ENCODE measurements at regions not wholly inside any gene's neighbourhood (a gene's known extent, or its start where the extent isn't known, plus 50 kb on each side); places are given as distances from the start of the nearest gene placed in this dataset.

DNA sequence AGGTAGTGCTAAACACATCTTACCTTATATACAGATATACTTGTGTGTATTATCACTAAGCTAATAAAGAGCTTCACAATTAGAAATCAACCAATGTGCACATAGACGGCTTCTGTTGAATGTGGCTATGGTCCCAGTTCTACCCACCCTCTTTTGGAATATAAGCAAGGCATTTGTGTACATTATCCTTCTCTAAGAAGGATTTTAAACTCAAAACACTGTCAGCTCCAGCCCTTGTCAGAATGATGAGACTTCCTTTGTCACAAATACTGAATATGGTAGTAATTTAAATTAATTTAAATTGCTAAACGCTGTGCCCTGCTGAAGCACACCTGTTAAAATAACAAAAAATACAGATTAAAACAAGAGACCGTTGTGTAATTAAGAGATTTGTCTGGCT is 107.9 kb upstream of the GRAMD2B start:
- Histone ChIP-seq H3K4me2 (no peak overlapping the region), H3K4me1 (no peaks in the 10 kb centered on the region), H3K27ac (no peak overlapping the region), H3K9me3 (no peaks in the 10 kb centered on the region), H3K4me3 (no peak overlapping the region)
- DNase-seq (ENCODE audit: low read depth in 1 of 2, low spot score in 1 of 2) (no peak), ATAC-seq (no peak), FAIRE-seq (no peak)
- POLR2A ChIA-PET: no interaction called here
- TF ChIP-seq JUN (IDR thresholded peaks at IDR 0.05): no peak
- no peak for TF ChIP-seq RFX5 (IDR thresholded peaks at IDR 0.05)
- TF ChIP-seq RCOR1 (IDR thresholded peaks at IDR 0.05; ENCODE audit: low read depth, low read length): no peak
- TF ChIP-seq POLR2A (IDR thresholded peaks at IDR 0.05; ENCODE audit: low read length): no peak
- TF ChIP-seq CEBPB (IDR thresholded peaks at IDR 0.05): no peak
- no peak for TF ChIP-seq CBX8 (IDR thresholded peaks at IDR 0.05)
- TF ChIP-seq, protein P1, sequence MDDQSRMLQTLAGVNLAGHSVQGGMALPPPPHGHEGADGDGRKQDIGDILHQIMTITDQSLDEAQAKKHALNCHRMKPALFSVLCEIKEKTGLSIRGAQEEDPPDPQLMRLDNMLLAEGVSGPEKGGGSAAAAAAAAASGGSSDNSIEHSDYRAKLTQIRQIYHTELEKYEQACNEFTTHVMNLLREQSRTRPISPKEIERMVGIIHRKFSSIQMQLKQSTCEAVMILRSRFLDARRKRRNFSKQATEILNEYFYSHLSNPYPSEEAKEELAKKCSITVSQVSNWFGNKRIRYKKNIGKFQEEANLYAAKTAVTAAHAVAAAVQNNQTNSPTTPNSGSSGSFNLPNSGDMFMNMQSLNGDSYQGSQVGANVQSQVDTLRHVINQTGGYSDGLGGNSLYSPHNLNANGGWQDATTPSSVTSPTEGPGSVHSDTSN (IDR thresholded peaks at IDR 0.05): no peak
- TF ChIP-seq BHLHE40 (IDR thresholded peaks at IDR 0.05; ENCODE audit: low read depth, low read length): no peak
- TF ChIP-seq, protein P2, sequence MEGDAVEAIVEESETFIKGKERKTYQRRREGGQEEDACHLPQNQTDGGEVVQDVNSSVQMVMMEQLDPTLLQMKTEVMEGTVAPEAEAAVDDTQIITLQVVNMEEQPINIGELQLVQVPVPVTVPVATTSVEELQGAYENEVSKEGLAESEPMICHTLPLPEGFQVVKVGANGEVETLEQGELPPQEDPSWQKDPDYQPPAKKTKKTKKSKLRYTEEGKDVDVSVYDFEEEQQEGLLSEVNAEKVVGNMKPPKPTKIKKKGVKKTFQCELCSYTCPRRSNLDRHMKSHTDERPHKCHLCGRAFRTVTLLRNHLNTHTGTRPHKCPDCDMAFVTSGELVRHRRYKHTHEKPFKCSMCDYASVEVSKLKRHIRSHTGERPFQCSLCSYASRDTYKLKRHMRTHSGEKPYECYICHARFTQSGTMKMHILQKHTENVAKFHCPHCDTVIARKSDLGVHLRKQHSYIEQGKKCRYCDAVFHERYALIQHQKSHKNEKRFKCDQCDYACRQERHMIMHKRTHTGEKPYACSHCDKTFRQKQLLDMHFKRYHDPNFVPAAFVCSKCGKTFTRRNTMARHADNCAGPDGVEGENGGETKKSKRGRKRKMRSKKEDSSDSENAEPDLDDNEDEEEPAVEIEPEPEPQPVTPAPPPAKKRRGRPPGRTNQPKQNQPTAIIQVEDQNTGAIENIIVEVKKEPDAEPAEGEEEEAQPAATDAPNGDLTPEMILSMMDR (IDR thresholded peaks at IDR 0.05): no peak
- no peak for TF ChIP-seq CBX2 (IDR thresholded peaks at IDR 0.05; ENCODE audit: borderline replicate concordance, low read depth)
- no peak for TF ChIP-seq JUNB (IDR thresholded peaks at IDR 0.05)
- no peak for TF ChIP-seq NR3C1 (IDR thresholded peaks at IDR 0.05)
- no peak for TF ChIP-seq ZNF302 (CRISPR knock-in tag; IDR thresholded peaks at IDR 0.05)
- TF ChIP-seq MAZ (IDR thresholded peaks at IDR 0.05; ENCODE audit: borderline replicate concordance, low read depth, low read length): no peak
- CTCF ChIA-PET: interaction anchor here (0.6 to 2.6 kb wide), 5 partner anchors 24 to 517 kb away, joined by 3 to 6 read pairs (median 3); no protein-coding TSS in a partner anchor
- WGBS (ENCODE audit: missing lambda C conversion rate): 4% methylated on average over 3 of the region's 3 CpGs

DNA sequence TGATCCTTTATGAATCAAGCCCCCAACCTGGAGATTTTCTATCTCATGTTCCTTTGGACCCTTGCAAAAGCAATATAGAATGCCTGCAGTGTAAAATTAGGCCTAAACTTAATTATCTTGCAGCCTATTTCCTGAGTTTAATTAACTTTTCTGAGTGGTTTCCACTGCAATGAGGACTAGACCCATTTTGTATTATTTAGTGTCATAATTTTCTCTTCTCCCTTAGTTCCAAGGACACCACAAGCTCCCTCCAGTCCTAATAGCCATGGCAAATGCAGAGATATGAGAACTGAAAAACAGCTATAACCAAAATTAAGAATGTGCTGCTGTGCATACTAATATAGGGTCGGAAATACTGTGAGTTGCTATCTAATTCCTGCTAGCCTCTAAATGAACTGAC is 90.9 kb upstream of the GRAMD2B start:
- WGBS (ENCODE audit: missing lambda C conversion rate): 11% methylated on average over 1 of the region's 1 CpG
- Histone ChIP-seq H3K9me3 (no peaks in the 10 kb centered on the region), H3K4me2 (no peak overlapping the region), H3K4me1 (no peaks in the 10 kb centered on the region), H3K27ac (no peak overlapping the region), H3K4me3 (no peak overlapping the region)
- ChIA-PET CTCF (interaction anchor here (0.8 kb wide), 1 partner anchor 261 kb away, joined by 3 read pairs; no protein-coding TSS in a partner anchor), POLR2A (interaction anchor here (0.6 kb wide), 1 partner anchor 260 kb away, joined by 5 read pairs; no protein-coding TSS in a partner anchor)
- FAIRE-seq (no peak), DNase-seq (ENCODE audit: low read depth in 1 of 2, low spot score in 1 of 2) (no peak), ATAC-seq (no peak)
- no peak for TF ChIP-seq HOXB5 (CRISPR knock-in tag; IDR thresholded peaks at IDR 0.05)
- TF ChIP-seq ZC3H11A (IDR thresholded peaks at IDR 0.05): no peak
- no peak for TF ChIP-seq RFX5 (IDR thresholded peaks at IDR 0.05)
- TF ChIP-seq MAZ (IDR thresholded peaks at IDR 0.05; ENCODE audit: borderline replicate concordance, low read depth, low read length): no peak
- TF ChIP-seq EHF (CRISPR knock-in tag; IDR thresholded peaks at IDR 0.05): no peak
- TF ChIP-seq, protein P3, sequence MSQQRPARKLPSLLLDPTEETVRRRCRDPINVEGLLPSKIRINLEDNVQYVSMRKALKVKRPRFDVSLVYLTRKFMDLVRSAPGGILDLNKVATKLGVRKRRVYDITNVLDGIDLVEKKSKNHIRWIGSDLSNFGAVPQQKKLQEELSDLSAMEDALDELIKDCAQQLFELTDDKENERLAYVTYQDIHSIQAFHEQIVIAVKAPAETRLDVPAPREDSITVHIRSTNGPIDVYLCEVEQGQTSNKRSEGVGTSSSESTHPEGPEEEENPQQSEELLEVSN (IDR thresholded peaks at IDR 0.05; ENCODE audit: borderline replicate concordance, low read depth): no peak
- TF ChIP-seq PHF8 (IDR thresholded peaks at IDR 0.05; ENCODE audit: borderline replicate concordance, low read depth): no peak
- TF ChIP-seq HEYL (CRISPR knock-in tag; IDR thresholded peaks at IDR 0.05): no peak
- no peak for TF ChIP-seq CHD4 (IDR thresholded peaks at IDR 0.05; ENCODE audit: borderline replicate concordance)
- TF ChIP-seq NR3C1 (IDR thresholded peaks at IDR 0.05): no peak
- no peak for TF ChIP-seq JUN (IDR thresholded peaks at IDR 0.05)
- TF ChIP-seq, protein P4, sequence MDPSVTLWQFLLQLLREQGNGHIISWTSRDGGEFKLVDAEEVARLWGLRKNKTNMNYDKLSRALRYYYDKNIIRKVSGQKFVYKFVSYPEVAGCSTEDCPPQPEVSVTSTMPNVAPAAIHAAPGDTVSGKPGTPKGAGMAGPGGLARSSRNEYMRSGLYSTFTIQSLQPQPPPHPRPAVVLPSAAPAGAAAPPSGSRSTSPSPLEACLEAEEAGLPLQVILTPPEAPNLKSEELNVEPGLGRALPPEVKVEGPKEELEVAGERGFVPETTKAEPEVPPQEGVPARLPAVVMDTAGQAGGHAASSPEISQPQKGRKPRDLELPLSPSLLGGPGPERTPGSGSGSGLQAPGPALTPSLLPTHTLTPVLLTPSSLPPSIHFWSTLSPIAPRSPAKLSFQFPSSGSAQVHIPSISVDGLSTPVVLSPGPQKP (IDR thresholded peaks at IDR 0.05; ENCODE audit: low read depth, low read length): no peak
- TF ChIP-seq EP300 (IDR thresholded peaks at IDR 0.05): no peak
- TF ChIP-seq FOSL2 (IDR thresholded peaks at IDR 0.05): no peak
- no peak for TF ChIP-seq FOSL2 (CRISPR knock-in tag; IDR thresholded peaks at IDR 0.05)
- no peak for TF ChIP-seq ZSCAN20 (CRISPR knock-in tag; IDR thresholded peaks at IDR 0.05)
- TF ChIP-seq TP53 (CRISPR knock-in tag; IDR thresholded peaks at IDR 0.05): no peak
- TF ChIP-seq CBX2 (IDR thresholded peaks at IDR 0.05; ENCODE audit: borderline replicate concordance, low read depth): no peak
